Liver (tissue), 8 donors: ENCODE measurements at regions not wholly inside any gene's neighbourhood (a gene's known extent, or its start where the extent isn't known, plus 50 kb on each side); places are given as distances from the start of the nearest gene placed in this dataset.

Source experiments
- DNase-seq: peaks from one replicate; pipeline ENCODE4 v3.0.0-alpha.2; 2017; ENCODE audit warnings: low spot score
- H3K27ac ChIP-seq, 2 donors: one replicate each; pipeline ENCODE4 v1.7.0; 2013; ENCODE audit warnings: inconsistent platforms in 2 of 2, low read length in 2 of 2, control low read depth in 1 of 2, low read depth in 1 of 2, mild to moderate bottlenecking in 1 of 2
- H3K27me3 ChIP-seq, 4 donors: one replicate each; pipeline versions ENCODE4 v1.6.1 to v1.7.0; 2013; ENCODE audit warnings: low read length in 3 of 4, inconsistent platforms in 1 of 4, mild to moderate bottlenecking in 1 of 4, moderate library complexity in 1 of 4; ENCODE audit not compliant: control insufficient read depth in 4 of 4, insufficient read depth in 4 of 4
- H3K36me3 ChIP-seq, 4 donors: one replicate each; pipeline versions ENCODE4 v1.6.1 to v1.7.0; 2013; ENCODE audit warnings: low read length in 3 of 4, mild to moderate bottlenecking in 3 of 4, low read depth in 1 of 4, moderate library complexity in 1 of 4; ENCODE audit not compliant: control insufficient read depth in 4 of 4, insufficient read depth in 3 of 4
- H3K4me1 ChIP-seq, 4 donors: one replicate each; pipeline versions ENCODE4 v1.6.1 to v1.7.0; 2013; ENCODE audit warnings: low read length in 3 of 4, mild to moderate bottlenecking in 3 of 4, moderate library complexity in 1 of 4; ENCODE audit not compliant: control insufficient read depth in 4 of 4, insufficient read depth in 4 of 4
- H3K4me3 ChIP-seq, 3 donors: one replicate each; pipeline versions ENCODE4 v1.6.1 to v1.7.0; 2013; ENCODE audit warnings: low read length in 3 of 3, control low read depth in 1 of 3, low read depth in 1 of 3, mild to moderate bottlenecking in 1 of 3
- H3K9ac ChIP-seq, 2 donors: one replicate each; pipeline ENCODE4 v1.7.0; 2013; ENCODE audit warnings: low read length in 2 of 2, mild to moderate bottlenecking in 2 of 2, moderate library complexity in 2 of 2, control low read depth in 1 of 2, low read depth in 1 of 2
- H3K9me3 ChIP-seq, 4 donors: one replicate each; pipeline versions ENCODE4 v1.6.1 to v1.7.0; 2013; ENCODE audit warnings: low read length in 3 of 4; ENCODE audit not compliant: control insufficient read depth in 4 of 4
- ATF3 ChIP-seq: IDR thresholded peaks from 2 replicates; pipeline ENCODE4 v1.6.1; 2016; ENCODE audit warnings: antibody characterized with exemption
- CTCF ChIP-seq: fragments of 150-350 bp; IDR thresholded peaks from 2 replicates; pipeline ENCODE4 v1.5.1; 2017; ENCODE audit warnings: improper control_type of control experiment, low read depth, low read length; ENCODE audit not compliant: missing input control
- EGR1 ChIP-seq, 2 donors: IDR thresholded peaks; 2 replicates each; pipeline ENCODE4 v1.6.1; 2016 to 2018; ENCODE audit warnings: antibody characterized with exemption in 2 of 2, low read depth in 2 of 2
- FOXA1 ChIP-seq: IDR thresholded peaks from 2 replicates; pipeline ENCODE4 v1.6.1; 2016; ENCODE audit warnings: antibody characterized with exemption
- FOXA2 ChIP-seq: IDR thresholded peaks from 2 replicates; pipeline ENCODE4 v1.6.1; 2016; ENCODE audit warnings: antibody characterized with exemption
- GABPA ChIP-seq, 2 donors: IDR thresholded peaks in 1 of 2; conservative IDR thresholded peaks in 1 of 2; 2 replicates each; pipeline ENCODE4 v1.6.1; 2016; ENCODE audit warnings: antibody characterized with exemption in 2 of 2, mild to moderate bottlenecking in 1 of 2, moderate library complexity in 1 of 2
- HNF4A ChIP-seq, 2 donors: conservative IDR thresholded peaks; 2 replicates each; pipeline ENCODE4 v1.6.1; 2016; ENCODE audit warnings: antibody characterized with exemption in 2 of 2, mild to moderate bottlenecking in 2 of 2
- HNF4G ChIP-seq: IDR thresholded peaks from 2 replicates; pipeline ENCODE4 v1.6.1; 2016; ENCODE audit warnings: antibody characterized with exemption
- JUND ChIP-seq, 2 donors: IDR thresholded peaks; 2 replicates each; pipeline ENCODE4 v1.6.1; 2016; ENCODE audit warnings: antibody characterized with exemption in 2 of 2
- MAX ChIP-seq: IDR thresholded peaks from 2 replicates; pipeline ENCODE4 v1.6.1; 2016; ENCODE audit warnings: antibody characterized with exemption
- NR2F2 ChIP-seq: IDR thresholded peaks from 2 replicates; pipeline ENCODE4 v1.6.1; 2016; ENCODE audit warnings: antibody characterized with exemption
- RAD21 ChIP-seq, 2 donors: IDR thresholded peaks; 2 replicates each; pipeline ENCODE4 v1.6.1; 2016; ENCODE audit warnings: antibody characterized with exemption in 2 of 2, mild to moderate bottlenecking in 2 of 2
- REST ChIP-seq: IDR thresholded peaks from 2 replicates; pipeline ENCODE4 v1.6.1; 2016; ENCODE audit warnings: antibody characterized with exemption, mild to moderate bottlenecking
- RXRA ChIP-seq, 2 donors: IDR thresholded peaks; 2 replicates each; pipeline ENCODE4 v1.6.1; 2017 to 2018; ENCODE audit warnings: antibody characterized with exemption in 2 of 2, mild to moderate bottlenecking in 1 of 2
- SP1 ChIP-seq: IDR thresholded peaks from 2 replicates; pipeline ENCODE4 v1.6.1; 2018; ENCODE audit warnings: antibody characterized with exemption, mild to moderate bottlenecking
- TAF1 ChIP-seq: conservative IDR thresholded peaks from 2 replicates; pipeline ENCODE4 v1.6.1; 2016; ENCODE audit warnings: antibody characterized with exemption, mild to moderate bottlenecking
- YY1 ChIP-seq: IDR thresholded peaks from 2 replicates; pipeline ENCODE4 v1.6.1; 2016; ENCODE audit warnings: antibody characterized with exemption, mild to moderate bottlenecking
- ZBTB33 ChIP-seq: IDR thresholded peaks from 2 replicates; pipeline ENCODE4 v1.6.1; 2016; ENCODE audit warnings: antibody characterized with exemption
- WGBS: extraction: QIAGEN DNeasy Blood & Tissue Kit; methylation state at CpG from one replicate; pipeline ENCODE4 v1.1.7; 2013; 5-methylcytosine and 5-hydroxymethylcytosine counted together
- donor health status: healthy.
- donor health status: healthy.
- donor health status: healthy.
- donor health status: healthy.
- donor health status: healthy.

GRCh38 chr18:76616373-76616772 is 121.3 kb upstream of the ZNF516 start:
- Histone ChIP-seq H3K27ac (peak overlapping the region; percentile 39 to 55), H3K4me3 (no peak overlapping the region), H3K27me3 (no peaks in the 10 kb centered on the region), H3K4me1 (peaks cover 2 to 36% (median 25%) of the 10 kb centered on the region in 4 donors), H3K36me3 (no peaks in the 10 kb centered on the region), H3K9me3 (no peaks in the 10 kb centered on the region), H3K9ac (no peak overlapping the region)
- no peak for DNase-seq
- WGBS, result 34% methylated on average over 7 of the region's 7 CpGs
- no peak for TF ChIP-seq CTCF
- TF ChIP-seq FOXA1, result peak; percentile 67
- TF ChIP-seq GABPA (IDR thresholded peaks at IDR 0.05 in 1 of 2, conservative IDR thresholded peaks at IDR 0.05 in 1 of 2), result peak in 1 of 2 donors; percentile 58
- TF ChIP-seq JUND (IDR thresholded peaks at IDR 0.05), result peak; percentile 57 to 84
- TF ChIP-seq FOXA2, result peak; percentile 85
- peak; percentile 89 to 94 for TF ChIP-seq HNF4A (conservative IDR thresholded peaks at IDR 0.05)
- TF ChIP-seq TAF1, result no peak
- peak in 1 of 2 donors; percentile 84 for TF ChIP-seq EGR1 (IDR thresholded peaks at IDR 0.05; ENCODE audit: low read depth in 2 of 2)
- TF ChIP-seq HNF4G, result peak; percentile 74
- peak; percentile 95 for TF ChIP-seq MAX
- peak; percentile 89 for TF ChIP-seq ZBTB33
- peak; percentile 90 for TF ChIP-seq SP1
- TF ChIP-seq YY1, result peak; percentile 89
- peak; percentile 52 to 53 for TF ChIP-seq RAD21 (IDR thresholded peaks at IDR 0.05)
- TF ChIP-seq NR2F2, result no peak
- TF ChIP-seq ATF3, result peak; percentile 90
- peak; percentile 62 for TF ChIP-seq REST
- TF ChIP-seq RXRA (IDR thresholded peaks at IDR 0.05), result peak; percentile 73 to 89
